ENCODE measurements at regions not wholly inside any gene's neighbourhood (a gene's known extent, or its start where the extent isn't known, plus 50 kb on each side); places are given as distances from the start of the nearest gene placed in this dataset.
A peak's percentile ranks its signal among the peaks of the same experiment; 100 is the strongest.

DNA sequence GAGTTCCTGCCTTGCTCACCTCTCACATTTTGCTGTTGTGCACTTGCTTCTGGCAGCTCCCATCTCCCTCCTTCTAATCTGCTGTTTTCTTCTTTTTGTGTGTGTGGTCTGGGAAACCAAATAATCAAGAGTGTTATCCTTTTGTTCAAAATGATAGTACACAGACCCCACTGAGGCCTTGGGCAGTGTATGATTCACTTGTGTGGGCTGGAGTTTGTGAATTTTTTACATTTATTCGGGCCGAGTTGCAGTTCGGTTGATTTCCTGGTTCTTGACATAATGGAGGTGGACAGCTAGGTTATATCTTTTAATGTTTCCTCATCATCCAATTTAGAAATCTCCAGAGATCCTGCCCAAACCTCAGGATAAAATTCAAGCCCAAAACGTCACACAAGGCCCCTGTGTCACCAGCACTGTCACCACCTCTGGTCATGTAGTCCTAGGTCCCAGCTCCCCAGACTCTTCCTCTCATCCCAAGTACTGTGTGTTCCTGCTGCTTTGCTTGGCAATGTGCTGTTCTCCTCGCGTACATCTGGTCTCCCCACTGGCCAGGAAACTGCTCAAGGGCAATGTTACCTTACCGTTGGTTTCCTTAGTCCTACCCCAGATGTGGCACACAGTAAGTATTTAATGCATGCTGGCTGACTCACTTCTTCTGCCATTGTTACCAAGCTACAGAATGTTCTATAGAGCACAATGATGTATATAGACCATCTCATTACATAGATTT is 55.7 kb upstream of the PHACTR2 start:
- DNase-seq, result no peak

DNA sequence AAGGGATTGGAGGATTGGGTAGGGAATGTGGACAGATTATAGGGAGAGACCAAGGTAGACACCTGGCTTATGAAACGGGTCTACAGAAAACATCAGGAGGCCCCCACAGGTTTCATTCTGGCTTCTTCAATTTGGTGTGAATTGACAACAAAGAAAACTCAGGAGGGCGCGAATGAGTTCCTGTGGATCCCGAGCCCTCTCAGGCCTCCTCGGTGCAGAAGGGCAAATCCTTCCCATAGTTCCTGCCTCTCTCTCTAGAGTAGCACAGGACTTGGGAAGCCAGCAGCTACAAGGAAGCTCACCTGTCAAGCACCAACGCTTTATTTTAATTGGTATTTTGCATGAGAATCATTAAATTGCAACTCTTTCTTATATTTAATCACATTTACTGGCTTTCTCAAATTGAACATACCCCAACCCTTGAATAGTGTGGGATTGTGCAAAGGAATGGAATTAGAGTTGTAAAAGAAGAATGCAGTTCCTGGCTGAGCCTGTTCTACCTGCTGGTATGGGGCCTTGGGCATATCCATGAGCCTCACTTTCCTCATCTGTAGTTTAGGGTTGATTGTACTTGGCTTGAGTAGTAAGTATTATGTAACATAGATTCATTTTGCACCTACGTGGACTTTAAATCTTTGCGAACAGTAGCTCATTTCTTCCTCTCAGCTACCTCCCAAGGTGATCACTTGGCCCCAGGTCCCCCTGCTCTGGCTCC is 56.4 kb upstream of the PHACTR2 start:
- no peak for DNase-seq

DNA sequence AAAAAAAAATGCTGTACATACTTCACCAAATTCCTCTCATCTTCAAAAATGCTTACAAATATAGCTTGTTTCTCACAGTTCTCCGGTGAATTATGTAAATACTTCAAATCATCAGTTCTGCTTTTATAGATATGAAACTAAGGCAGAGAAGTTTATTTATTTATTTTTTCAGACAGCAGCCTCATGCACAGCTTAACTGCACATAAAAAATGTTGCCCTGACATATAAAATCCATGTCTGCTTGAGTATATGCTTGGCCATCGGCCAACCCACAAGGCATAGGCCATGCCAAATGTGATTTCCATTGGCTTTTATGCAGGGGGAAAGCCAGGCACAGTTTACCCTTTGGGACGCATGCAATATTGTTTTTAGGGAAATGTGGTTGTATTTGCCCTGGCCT is 57.3 kb upstream of the PHACTR2 start:
- no peak for DNase-seq

DNA sequence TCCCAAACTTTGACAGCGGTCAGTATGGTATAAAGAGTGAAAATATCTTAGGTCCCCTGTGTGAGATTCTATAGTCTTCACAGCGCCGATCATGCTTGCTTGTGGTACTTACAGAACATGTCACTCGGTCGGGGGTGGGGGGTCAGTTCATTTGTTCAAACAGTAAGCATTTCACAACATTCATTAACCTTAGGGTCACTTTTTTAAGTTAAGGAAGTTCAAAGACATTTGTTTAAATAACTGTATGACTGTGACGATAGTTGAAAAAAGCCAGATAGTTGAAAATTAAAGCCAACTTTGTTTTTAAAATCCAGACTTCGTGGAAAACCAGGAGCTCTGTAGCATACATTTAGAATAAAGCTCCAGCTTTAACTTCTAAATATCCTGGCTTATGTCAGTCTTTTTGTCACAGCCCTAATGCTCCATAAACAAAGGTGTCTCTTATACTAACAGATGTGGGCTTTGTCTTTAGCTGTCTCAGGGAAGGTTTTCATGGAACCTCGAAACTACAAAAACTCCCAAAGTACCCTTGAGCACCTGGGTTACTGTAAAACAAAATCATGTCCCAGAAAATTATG is 57.9 kb upstream of the PHACTR2 start:
- no peak for DNase-seq

DNA sequence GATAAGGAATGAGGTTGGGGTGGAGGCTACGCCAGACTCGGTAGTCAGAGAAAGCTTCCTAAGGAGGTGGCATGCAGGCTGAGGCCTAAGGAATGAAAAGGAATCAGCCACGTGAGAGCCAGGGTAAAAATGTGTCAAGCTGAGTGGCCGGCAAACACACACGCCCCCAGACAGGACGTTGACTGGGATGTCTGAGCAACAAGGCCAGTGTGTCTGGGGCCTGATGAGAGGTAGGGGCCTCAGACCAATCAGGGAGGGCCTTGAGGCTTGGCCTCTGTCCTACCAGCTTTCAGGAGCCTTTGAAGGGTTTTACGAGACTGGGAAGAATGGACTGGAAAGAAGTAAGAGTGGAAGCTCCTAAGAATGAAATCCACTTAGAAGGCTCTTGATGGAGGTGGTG is 61.0 kb upstream of the PHACTR2 start:
- no peak for DNase-seq

GRCh38 chr6:143615785-143616184 is 62.0 kb upstream of the PHACTR2 start:
- DNase-seq, result no peak

DNA sequence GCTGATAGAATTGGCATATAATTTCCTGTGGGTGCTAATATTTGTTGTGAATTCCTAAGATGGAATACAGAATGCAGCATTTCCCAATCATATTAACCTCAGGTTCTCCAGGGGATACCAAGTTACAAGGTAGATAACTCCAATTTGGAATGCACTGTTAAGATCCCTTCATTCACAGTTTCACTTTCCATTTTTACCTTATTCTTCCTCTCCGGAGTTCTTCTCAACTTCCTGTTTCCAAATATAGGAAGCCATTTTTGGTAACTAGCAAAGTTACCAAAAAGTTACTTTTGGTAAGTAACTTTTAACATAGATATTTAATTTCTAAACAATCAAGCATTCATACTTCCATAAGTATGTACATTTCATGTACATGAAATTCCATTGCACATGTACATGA is 63.5 kb upstream of the PHACTR2 start:
- no peak for DNase-seq

GRCh38 chr6:143613749-143614148 is 64.0 kb upstream of the PHACTR2 start:
- no peak for DNase-seq

- DNase-seq, result no peak
These were observed 65.6 kb upstream of the PHACTR2 start for GRCh38 chr6:143612186-143612585.

- DNase-seq, result no peak
These were observed 66.2 kb upstream of the PHACTR2 start for GRCh38 chr6:143611580-143611979.

DNA sequence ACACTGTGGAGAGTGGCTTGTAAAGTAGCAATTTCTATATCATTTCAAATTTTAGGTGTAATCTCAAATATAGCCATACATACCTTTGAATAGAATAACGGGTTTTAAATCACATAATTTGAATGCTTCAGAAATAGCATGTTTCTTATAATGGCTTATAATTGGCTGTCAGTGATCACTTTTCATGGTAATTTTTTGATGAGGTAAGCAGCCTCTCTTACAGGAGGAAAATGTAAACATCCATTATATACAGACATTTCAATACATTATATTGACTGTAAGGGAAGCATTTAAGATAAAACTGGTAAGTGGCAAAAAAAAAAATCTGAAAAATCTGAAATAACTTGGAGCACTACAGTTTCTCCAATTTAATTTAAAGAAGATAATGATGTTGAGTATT is 67.8 kb upstream of the PHACTR2 start:
- no peak for DNase-seq

DNA sequence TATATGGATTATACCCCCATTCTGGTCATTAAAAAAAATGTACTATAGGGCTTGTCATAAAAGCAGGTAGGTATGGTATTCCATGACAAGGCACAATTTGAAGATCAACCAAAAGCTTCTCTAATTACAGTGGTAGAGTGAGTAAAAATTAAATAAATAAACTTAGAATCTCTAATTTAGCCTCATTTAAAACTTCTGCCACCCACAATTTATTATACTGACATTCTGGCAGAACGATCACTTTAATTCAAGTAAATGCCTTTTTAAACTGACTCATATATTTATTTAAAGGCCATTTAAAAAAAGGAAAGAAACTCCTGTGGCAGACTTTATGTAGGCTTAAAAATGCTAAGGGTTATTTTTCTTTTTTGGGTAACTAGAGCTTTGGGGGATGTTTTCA is 68.3 kb upstream of the PHACTR2 start:
- no peak for DNase-seq

GRCh38 chr6:143608906-143609305 is 68.9 kb upstream of the PHACTR2 start:
- DNase-seq, result no peak

DNA sequence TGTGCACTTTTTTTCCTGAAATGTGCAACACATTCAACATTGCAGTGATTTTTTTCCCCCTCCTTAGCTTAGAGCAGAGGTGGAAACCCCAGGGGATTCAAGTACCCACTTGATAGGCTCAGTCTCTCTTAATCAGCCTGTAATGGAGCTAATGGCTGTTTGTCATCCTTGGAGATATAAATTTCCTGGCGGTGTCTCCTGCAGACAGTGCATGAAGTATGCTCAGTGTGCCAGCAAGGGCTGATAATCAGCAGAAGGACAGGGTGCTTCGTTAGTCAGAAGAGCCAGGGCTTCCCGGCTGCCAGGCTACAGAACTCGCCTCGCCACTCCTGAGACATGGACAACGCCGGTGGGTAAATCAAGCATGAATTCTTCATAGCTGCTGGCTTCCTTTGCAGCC is 69.8 kb upstream of the PHACTR2 start:
- DNase-seq, result no peak

- no peak for DNase-seq
These were observed 70.6 kb upstream of the PHACTR2 start for GRCh38 chr6:143607168-143607567.

GRCh38 chr6:143605906-143606521 is 71.8 kb upstream of the PHACTR2 start:
- no peak for DNase-seq

DNA sequence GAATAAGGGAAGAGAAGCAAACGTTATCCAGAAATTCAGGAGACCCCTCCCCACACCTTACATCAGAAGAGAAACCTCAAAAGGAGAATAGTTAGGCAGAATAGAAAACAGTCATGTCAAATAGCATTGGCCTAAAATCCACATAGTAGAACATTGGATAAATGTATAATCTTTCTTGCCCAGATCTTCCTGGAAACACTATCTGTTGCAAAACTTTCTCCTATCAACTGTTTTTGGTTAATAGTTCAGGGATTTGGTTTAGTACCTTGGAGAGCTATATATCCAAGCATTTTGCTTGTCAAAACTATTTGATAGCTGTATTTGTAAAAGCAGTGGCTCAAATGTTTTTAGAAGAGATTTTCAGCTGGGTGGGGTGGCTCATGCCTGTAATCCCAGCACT is 74.3 kb upstream of the PHACTR2 start:
- no peak for DNase-seq

DNA sequence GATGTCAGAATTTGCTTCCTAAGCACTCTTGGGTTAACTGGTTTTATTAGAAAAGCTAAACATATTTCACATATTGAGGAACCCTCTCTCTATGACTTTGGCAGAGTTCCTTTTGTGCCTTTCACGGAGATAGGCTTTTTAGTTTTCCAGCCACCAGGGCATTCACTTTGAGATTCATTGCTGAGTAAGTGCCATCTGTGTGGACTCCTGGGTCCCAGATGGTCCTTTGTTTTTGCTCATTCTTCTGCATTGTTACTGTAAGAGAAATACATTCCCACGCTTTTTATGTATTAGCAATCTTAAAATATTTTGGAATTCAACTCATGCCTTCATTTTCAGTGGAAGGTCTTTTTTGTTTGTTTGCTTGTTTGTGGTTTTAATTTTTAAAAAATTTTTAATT is 76.3 kb upstream of the PHACTR2 start:
- DNase-seq, result no peak

DNA sequence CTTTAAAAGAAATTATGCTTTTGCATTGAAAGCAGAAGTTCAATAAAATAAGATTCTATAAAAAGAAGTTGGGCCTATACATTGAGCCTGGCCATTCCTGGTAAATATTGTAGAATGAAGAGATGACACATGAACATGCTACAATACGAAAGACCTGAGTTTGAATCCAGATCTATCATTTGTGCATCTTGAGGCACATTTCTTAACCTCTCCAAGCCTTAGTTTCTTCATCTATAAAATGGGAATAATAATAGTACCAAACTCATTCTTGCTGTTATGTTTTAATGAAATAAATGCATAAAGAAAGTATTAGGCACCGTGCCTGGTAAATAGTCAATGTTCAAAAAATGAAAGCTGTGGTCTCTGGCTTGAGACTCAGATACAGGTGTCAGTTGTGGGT is 76.9 kb upstream of the PHACTR2 start:
- no peak for DNase-seq

DNA sequence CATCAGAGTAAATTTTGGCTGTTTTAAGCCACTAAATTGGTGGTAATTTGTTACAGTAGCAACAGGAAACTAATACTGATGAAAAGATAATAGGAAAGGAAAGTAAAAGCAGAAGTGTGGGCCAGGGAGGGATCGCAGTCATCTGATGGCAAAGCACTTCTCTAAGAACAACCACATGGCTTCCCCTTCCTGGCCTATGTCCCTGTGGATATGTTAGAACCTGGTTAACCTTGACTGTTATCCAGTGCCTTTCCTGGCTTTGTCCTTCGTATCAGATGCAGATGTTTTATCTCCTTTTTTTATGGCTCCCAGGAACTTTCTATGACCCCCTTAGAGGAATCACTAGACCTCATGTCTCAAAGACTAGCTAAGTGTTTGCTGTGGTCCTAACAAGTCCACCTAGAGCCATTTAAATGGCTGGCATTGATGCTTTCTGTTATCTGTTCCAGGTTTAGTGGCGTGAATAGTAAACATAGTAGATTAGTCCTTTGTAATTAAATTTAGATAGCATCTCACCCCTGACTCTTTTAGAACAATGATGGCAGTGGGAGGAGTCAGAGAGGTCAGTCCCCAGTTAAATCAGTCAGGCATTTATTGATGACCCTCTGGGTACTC is 79.2 kb upstream of the PHACTR2 start:
- DNase-seq, result no peak

GRCh38 chr6:143596866-143597265 is 80.9 kb upstream of the PHACTR2 start:
- no peak for DNase-seq

GRCh38 chr6:143595251-143596036 is 82.3 kb upstream of the PHACTR2 start:
- DNase-seq, result no peak

GRCh38 chr6:143594647-143595046 is 83.1 kb upstream of the PHACTR2 start:
- peak; percentile 26 for DNase-seq

All from kidney glomerular epithelial cell (primary cell).